ENCODE measurements at regions not wholly inside any gene's neighbourhood (a gene's known extent, or its start where the extent isn't known, plus 50 kb on each side); places are given as distances from the start of the nearest gene placed in this dataset.

- H2BK12ac ChIP-seq (ENCODE audit: low read length in 2 of 2) = no peak overlapping the region
- WGBS = 88% methylated on average over 1 of the region's 3 CpGs
- no peak overlapping the region for H3K4me3 ChIP-seq (ENCODE audit: insufficient read depth in 1 of 2, low read depth in 1 of 2, low read length in 2 of 2)
Measured at GRCh38 chr9:29740518-29740917, 2167.2 kb upstream of the C9orf72 start.

GRCh38 chr9:29741169-29741568 lies 2167.9 kb upstream of the C9orf72 start:
- no peaks in the 10 kb centered on the region for H3K36me3 ChIP-seq (ENCODE audit: control insufficient read depth in 1 of 2, insufficient read depth in 2 of 2, low read depth in 1 of 2, low read length in 2 of 2)
- H2AFZ ChIP-seq (ENCODE audit: low read depth, low read length) = no peak overlapping the region
- no peak overlapping the region for H3K27ac ChIP-seq (ENCODE audit: low read length, poor library complexity, severe bottlenecking)
- no peak overlapping the region for H2BK12ac ChIP-seq (ENCODE audit: low read length in 2 of 2)
- no peaks in the 10 kb centered on the region for H3K79me1 ChIP-seq (replicated peaks; ENCODE audit: low read length, poor library complexity, severe bottlenecking)
- H3K27me3 ChIP-seq (ENCODE audit: control insufficient read depth in 1 of 2, insufficient read depth in 1 of 2, low read length in 2 of 2) = no peaks in the 10 kb centered on the region
- H3K4me2 ChIP-seq (ENCODE audit: low read length, poor library complexity, severe bottlenecking) = no peak overlapping the region
- DNase-seq = no peak
- H2BK15ac ChIP-seq (ENCODE audit: low read depth, poor library complexity, severe bottlenecking) = no peak overlapping the region
- H2BK5ac ChIP-seq (ENCODE audit: low read depth, low read length, poor library complexity, severe bottlenecking) = no peak overlapping the region
- H3K9me3 ChIP-seq (ENCODE audit: control insufficient read depth, low read length) = peaks cover 4% of the 10 kb centered on the region
- H2AK5ac ChIP-seq (ENCODE audit: low read length, severe bottlenecking) = no peak overlapping the region
- no peak overlapping the region for H4K91ac ChIP-seq (ENCODE audit: low read length)
- no peaks in the 10 kb centered on the region for H3K4me1 ChIP-seq (ENCODE audit: control insufficient read depth, insufficient read depth, low read depth, low read length)
- H4K8ac ChIP-seq (ENCODE audit: low read length) = no peak overlapping the region
- no peak overlapping the region for H3K4me3 ChIP-seq (ENCODE audit: insufficient read depth in 1 of 2, low read depth in 1 of 2, low read length in 2 of 2)
- H3K4ac ChIP-seq (ENCODE audit: low read depth in 1 of 2, low read length in 2 of 2) = no peak overlapping the region
- no peak overlapping the region for H2BK120ac ChIP-seq (ENCODE audit: low read depth, low read length)
- no peak overlapping the region for H3K9ac ChIP-seq (ENCODE audit: low read length)
- no peak overlapping the region for H3K14ac ChIP-seq (ENCODE audit: low read length in 2 of 2)
- H3K23ac ChIP-seq (ENCODE audit: low read length in 2 of 2) = no peak overlapping the region
- H3K18ac ChIP-seq (ENCODE audit: low read depth in 1 of 2, low read length in 2 of 2) = no peak overlapping the region

More at GRCh38 chr9:29740518-29740917, 2167.2 kb upstream of the C9orf72 start:
- no peak overlapping the region for H3K14ac ChIP-seq (ENCODE audit: low read length in 2 of 2)
- H3K9ac ChIP-seq (ENCODE audit: low read length) = no peak overlapping the region
- DNase-seq = peak; percentile 50
- H2BK15ac ChIP-seq (ENCODE audit: low read depth, poor library complexity, severe bottlenecking) = no peak overlapping the region
- no peak overlapping the region for H3K18ac ChIP-seq (ENCODE audit: low read depth in 1 of 2, low read length in 2 of 2)
- no peak overlapping the region for H2BK120ac ChIP-seq (ENCODE audit: low read depth, low read length)
- no peak overlapping the region for H4K91ac ChIP-seq (ENCODE audit: low read length)
- no peaks in the 10 kb centered on the region for H3K4me1 ChIP-seq (ENCODE audit: control insufficient read depth, insufficient read depth, low read depth, low read length)
- H3K9me3 ChIP-seq (ENCODE audit: control insufficient read depth, low read length) = peaks cover 4% of the 10 kb centered on the region
- H2AK5ac ChIP-seq (ENCODE audit: low read length, severe bottlenecking) = no peak overlapping the region
- H3K4ac ChIP-seq (ENCODE audit: low read depth in 1 of 2, low read length in 2 of 2) = no peak overlapping the region
- no peak overlapping the region for H3K4me2 ChIP-seq (ENCODE audit: low read length, poor library complexity, severe bottlenecking)
- H3K36me3 ChIP-seq (ENCODE audit: control insufficient read depth in 1 of 2, insufficient read depth in 2 of 2, low read depth in 1 of 2, low read length in 2 of 2) = no peaks in the 10 kb centered on the region
- no peaks in the 10 kb centered on the region for H3K27me3 ChIP-seq (ENCODE audit: control insufficient read depth in 1 of 2, insufficient read depth in 1 of 2, low read length in 2 of 2)
- no peak overlapping the region for H3K23ac ChIP-seq (ENCODE audit: low read length in 2 of 2)
- H3K27ac ChIP-seq (ENCODE audit: low read length, poor library complexity, severe bottlenecking) = no peak overlapping the region
- no peak overlapping the region for H4K8ac ChIP-seq (ENCODE audit: low read length)
- H2BK5ac ChIP-seq (ENCODE audit: low read depth, low read length, poor library complexity, severe bottlenecking) = no peak overlapping the region
- no peaks in the 10 kb centered on the region for H3K79me1 ChIP-seq (replicated peaks; ENCODE audit: low read length, poor library complexity, severe bottlenecking)
- no peak overlapping the region for H2AFZ ChIP-seq (ENCODE audit: low read depth, low read length)

- no peak overlapping the region for H4K91ac ChIP-seq (ENCODE audit: low read length)
- WGBS = 0% methylated on average over 1 of the region's 2 CpGs
- H3K36me3 ChIP-seq (ENCODE audit: control insufficient read depth in 1 of 2, insufficient read depth in 2 of 2, low read depth in 1 of 2, low read length in 2 of 2) = no peaks in the 10 kb centered on the region
- peak overlapping the region; percentile 83 for H3K27ac ChIP-seq (ENCODE audit: low read length, poor library complexity, severe bottlenecking)
- H2AFZ ChIP-seq (ENCODE audit: low read depth, low read length) = no peak overlapping the region
- no peak overlapping the region for H3K4me2 ChIP-seq (ENCODE audit: low read length, poor library complexity, severe bottlenecking)
- no peak overlapping the region for H2BK12ac ChIP-seq (ENCODE audit: low read length in 2 of 2)
- no peak overlapping the region for H2BK120ac ChIP-seq (ENCODE audit: low read depth, low read length)
- no peak overlapping the region for H3K14ac ChIP-seq (ENCODE audit: low read length in 2 of 2)
- no peak overlapping the region for H3K4me3 ChIP-seq (ENCODE audit: insufficient read depth in 1 of 2, low read depth in 1 of 2, low read length in 2 of 2)
- no peak overlapping the region for H3K23ac ChIP-seq (ENCODE audit: low read length in 2 of 2)
- H3K4ac ChIP-seq (ENCODE audit: low read depth in 1 of 2, low read length in 2 of 2) = no peak overlapping the region
- H3K9me3 ChIP-seq (ENCODE audit: control insufficient read depth, low read length) = no peaks in the 10 kb centered on the region
- H2BK15ac ChIP-seq (ENCODE audit: low read depth, poor library complexity, severe bottlenecking) = no peak overlapping the region
- H3K27me3 ChIP-seq (ENCODE audit: control insufficient read depth in 1 of 2, insufficient read depth in 1 of 2, low read length in 2 of 2) = no peaks in the 10 kb centered on the region
- H3K79me1 ChIP-seq (replicated peaks; ENCODE audit: low read length, poor library complexity, severe bottlenecking) = no peaks in the 10 kb centered on the region
- DNase-seq = peak; percentile 61
- no peak overlapping the region for H2AK5ac ChIP-seq (ENCODE audit: low read length, severe bottlenecking)
- no peaks in the 10 kb centered on the region for H3K4me1 ChIP-seq (ENCODE audit: control insufficient read depth, insufficient read depth, low read depth, low read length)
- peak overlapping the region in 1 of 2 experiments; percentile 34 for H3K18ac ChIP-seq (ENCODE audit: low read depth in 1 of 2, low read length in 2 of 2)
- H3K9ac ChIP-seq (ENCODE audit: low read length) = no peak overlapping the region
- no peak overlapping the region for H2BK5ac ChIP-seq (ENCODE audit: low read depth, low read length, poor library complexity, severe bottlenecking)
- no peak overlapping the region for H4K8ac ChIP-seq (ENCODE audit: low read length)
Measured at GRCh38 chr9:29750062-29750461, 2176.8 kb upstream of the C9orf72 start.

GRCh38 chr9:29751226-29751625 lies 2177.9 kb upstream of the C9orf72 start:
- Histone ChIP-seq H3K14ac (ENCODE audit: low read length in 2 of 2) (no peak overlapping the region), H4K8ac (ENCODE audit: low read length) (no peak overlapping the region), H2BK12ac (ENCODE audit: low read length in 2 of 2) (no peak overlapping the region), H3K4me3 (ENCODE audit: insufficient read depth in 1 of 2, low read depth in 1 of 2, low read length in 2 of 2) (no peak overlapping the region), H3K9me3 (ENCODE audit: control insufficient read depth, low read length) (no peaks in the 10 kb centered on the region), H2AK5ac (ENCODE audit: low read length, severe bottlenecking) (no peak overlapping the region), H2BK15ac (ENCODE audit: low read depth, poor library complexity, severe bottlenecking) (no peak overlapping the region), H3K27ac (ENCODE audit: low read length, poor library complexity, severe bottlenecking) (no peak overlapping the region), H3K27me3 (ENCODE audit: control insufficient read depth in 1 of 2, insufficient read depth in 1 of 2, low read length in 2 of 2) (no peaks in the 10 kb centered on the region), H3K79me1 (replicated peaks; ENCODE audit: low read length, poor library complexity, severe bottlenecking) (no peaks in the 10 kb centered on the region), H3K9ac (ENCODE audit: low read length) (no peak overlapping the region), H2AFZ (ENCODE audit: low read depth, low read length) (no peak overlapping the region), H3K23ac (ENCODE audit: low read length in 2 of 2) (no peak overlapping the region), H3K4me1 (ENCODE audit: control insufficient read depth, insufficient read depth, low read depth, low read length) (no peaks in the 10 kb centered on the region), H2BK120ac (ENCODE audit: low read depth, low read length) (no peak overlapping the region), H3K4me2 (ENCODE audit: low read length, poor library complexity, severe bottlenecking) (no peak overlapping the region), H4K91ac (ENCODE audit: low read length) (no peak overlapping the region), H3K36me3 (ENCODE audit: control insufficient read depth in 1 of 2, insufficient read depth in 2 of 2, low read depth in 1 of 2, low read length in 2 of 2) (no peaks in the 10 kb centered on the region), H3K4ac (ENCODE audit: low read depth in 1 of 2, low read length in 2 of 2) (no peak overlapping the region), H3K18ac (ENCODE audit: low read depth in 1 of 2, low read length in 2 of 2) (no peak overlapping the region), H2BK5ac (ENCODE audit: low read depth, low read length, poor library complexity, severe bottlenecking) (no peak overlapping the region)
- 92% methylated on average over 1 of the region's 2 CpGs for WGBS
- DNase-seq = no peak
